ENCODE measurements at regions not wholly inside any gene's neighbourhood (a gene's known extent, or its start where the extent isn't known, plus 50 kb on each side); places are given as distances from the start of the nearest gene placed in this dataset.

DNA sequence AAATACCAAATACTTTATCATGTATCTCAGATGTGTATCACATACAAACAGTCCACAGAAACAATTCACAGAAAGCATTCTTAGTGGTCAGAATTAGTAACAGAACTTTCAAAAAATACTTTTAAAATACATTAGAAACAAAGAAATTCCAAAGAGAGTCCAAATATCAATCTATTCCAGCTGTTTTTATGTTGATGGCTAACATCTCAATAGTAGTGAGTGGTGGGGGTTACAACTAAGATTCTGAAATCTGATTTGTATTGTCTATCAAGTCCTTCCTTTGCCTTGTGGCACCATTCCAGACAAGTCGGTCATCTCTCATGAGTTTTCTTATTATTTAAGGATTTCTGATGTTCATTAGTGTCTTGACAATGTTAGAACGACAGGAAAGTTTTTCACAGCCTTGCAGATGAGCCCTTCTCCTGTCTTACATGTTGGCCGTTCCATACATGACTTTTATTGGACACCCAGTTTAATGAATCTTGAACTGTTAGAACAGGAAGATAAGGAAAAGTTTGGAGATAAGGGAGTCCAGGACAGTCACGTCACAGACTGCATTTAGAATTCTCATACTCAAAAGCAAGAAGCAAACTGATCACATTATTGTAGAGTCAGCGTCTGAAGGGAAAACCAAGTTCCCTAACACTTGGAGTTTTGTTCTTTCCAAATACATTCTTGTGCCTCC lies 410.3 kb downstream of the PID1 start:
- no peak for DNase-seq (ENCODE audit: low spot score)

DNA sequence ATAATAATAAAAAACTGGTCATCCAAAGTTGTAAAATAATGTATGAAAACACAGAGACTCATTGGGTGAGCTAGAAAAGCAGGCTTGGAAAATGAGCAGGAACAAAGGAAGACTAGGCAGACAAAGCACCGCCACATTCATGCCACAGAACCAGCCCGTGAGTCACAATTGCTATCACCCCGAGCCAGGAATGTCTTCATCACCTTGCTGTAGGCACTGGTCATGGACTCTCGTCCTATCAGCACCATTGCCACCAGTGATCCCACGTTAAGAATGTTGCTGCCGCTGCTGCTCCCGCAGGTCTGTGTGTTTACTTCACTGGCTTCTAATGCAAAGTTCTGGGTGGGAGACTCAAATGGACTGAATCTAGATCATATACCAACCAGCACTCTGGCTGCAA lies 417.9 kb downstream of the PID1 start:
- no peak for DNase-seq (ENCODE audit: low spot score)

DNA sequence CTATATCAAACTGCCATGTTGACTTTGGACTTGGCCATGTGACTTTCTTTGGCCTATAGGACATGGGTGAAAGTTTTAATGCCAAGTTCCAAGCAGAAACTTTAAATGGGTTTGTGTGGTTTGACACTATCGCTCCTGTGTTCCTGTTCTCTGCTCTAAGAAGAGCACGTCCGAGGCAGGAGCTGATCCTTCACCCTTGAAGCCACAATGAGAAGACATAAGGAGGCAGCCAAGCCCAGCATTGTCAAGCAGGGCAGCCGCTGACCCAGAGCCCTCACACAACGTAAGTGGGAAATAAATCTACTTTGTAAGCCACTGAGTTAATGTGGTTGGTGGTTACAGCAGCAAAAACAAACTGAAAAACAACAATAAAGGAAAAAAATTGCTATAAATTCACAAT lies 422.4 kb downstream of the PID1 start:
- no peak for DNase-seq (ENCODE audit: low spot score)

DNA sequence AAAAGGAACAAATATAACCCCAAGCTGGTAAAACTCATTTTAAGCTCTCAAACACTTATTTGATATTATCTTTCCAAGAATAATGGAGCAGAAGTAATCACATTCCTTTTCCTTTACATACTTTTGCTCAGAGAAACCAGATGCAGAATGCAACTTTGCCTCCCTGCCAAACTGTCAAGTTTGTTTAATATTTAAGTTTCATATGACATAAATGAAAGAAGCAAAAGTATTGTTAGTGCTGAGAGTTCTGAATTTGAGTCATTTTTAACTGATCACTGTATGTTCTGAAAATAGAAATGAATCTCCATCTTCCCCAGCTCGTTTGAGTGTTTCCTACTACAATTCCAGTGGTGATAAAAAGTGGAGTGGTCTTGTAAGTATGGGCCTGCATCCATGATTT lies 423.4 kb downstream of the PID1 start:
- DNase-seq (ENCODE audit: low spot score) = no peak

DNA sequence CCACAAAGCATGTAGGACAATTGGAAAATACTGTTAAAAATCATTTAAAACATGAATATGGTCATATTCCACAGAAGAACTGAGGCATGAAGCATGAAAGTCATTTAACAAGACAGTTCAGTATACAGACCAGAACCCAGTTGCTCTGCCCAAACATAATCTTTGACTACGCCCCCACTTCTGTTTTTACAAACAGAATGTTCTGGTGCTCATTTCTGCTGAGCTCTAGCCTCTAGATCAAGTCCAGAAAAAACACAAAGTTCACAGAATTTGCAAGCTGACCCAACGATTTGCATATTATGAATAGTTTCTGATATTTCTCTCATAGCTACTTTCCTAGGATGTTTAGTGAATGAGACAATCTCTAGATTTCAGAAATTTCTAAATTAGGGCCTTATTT lies 424.9 kb downstream of the PID1 start:
- no peak for DNase-seq (ENCODE audit: low spot score)

DNA sequence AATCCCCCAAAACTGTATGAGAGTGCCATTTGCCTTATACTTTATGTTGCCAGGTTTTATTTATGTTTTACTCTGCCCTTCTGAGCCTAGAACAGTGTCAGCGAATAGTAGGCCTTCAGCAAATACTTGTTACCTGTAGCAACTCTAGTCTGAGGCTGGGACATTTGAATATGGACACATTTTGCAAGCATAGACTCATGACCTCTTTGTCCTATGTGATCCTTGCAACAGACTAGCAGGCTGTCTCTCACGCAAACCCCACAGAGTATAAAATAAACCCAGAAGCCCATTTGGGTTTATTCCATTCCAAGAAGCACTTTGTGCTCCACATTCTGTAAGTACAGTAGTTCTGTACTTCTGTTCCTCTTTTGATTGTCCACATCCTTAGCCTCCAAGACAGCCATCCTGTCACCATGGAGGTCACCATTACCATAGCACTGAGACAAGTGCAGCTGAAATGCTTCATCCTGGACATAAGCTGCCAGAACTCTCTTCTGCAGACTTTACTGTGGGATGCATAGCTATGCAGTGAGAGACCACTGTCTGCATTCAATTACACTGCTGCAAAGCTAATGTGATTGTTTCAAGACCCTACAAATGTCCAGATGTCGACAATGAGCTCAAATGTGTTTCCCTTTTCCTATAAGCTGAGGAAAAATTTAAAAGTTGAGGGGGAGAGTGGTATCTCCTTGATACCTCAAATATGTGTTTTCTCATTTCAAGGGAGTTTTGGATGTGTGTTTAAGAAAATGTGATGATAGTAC lies 425.7 kb downstream of the PID1 start:
- no peak for DNase-seq (ENCODE audit: low spot score)

DNA sequence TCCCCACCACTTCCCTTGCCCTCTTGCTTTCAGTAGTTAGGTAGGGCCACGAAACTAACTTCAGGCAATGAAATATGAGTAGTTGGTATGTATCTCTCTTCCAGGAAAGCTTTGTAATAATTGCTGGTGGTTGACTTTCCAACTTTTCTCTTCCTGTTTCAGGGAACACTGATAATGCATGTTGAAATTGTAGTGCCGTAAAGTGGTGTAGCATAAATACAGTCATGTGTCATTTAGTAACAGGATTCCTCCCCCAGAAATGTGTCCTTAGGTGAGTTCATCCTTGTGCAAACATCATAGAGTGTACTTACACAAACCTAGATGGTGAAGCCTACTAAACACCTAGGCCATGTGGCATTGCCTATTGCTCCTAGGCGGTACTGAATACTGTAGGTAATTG lies 429.2 kb downstream of the PID1 start:
- DNase-seq (ENCODE audit: low spot score) = no peak

DNA sequence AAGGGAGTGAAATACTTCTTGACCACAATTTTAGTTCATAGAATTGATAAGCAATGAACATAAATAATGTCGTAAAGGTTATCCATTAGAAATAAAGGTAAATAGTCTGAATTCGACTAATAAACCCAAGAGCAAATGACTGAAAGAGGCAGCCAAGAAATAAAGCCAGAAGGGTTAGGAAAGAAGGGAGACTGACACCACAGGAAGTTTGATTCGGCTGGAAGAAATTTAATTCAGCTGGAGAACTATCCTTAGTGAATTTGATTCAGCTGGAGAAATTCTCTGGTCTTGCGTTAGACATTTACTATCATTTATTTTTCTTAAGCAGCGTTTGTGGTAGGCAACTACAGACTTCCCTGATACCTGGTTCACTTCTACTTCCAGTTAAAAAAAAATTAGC lies 429.6 kb downstream of the PID1 start:
- no peak for DNase-seq (ENCODE audit: low spot score)

DNA sequence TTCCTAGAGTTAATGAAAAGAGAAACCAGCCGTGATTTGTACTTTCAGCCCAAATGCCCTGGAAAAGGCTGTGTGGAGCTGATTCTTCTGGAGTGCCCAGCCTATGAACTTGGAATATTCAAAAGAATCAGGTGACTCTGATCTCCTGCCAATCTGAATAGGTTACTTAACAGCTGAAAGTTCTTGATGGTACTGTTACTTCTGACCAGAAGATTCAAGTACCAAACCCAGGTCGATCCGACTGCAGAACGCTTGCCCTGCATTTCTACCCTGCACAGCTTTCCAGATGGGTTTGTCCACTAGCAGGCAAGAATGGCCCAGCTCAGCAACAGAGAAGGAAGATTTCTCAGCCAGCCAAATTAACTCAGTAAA lies 430.4 kb downstream of the PID1 start:
- DNase-seq (ENCODE audit: low spot score) = no peak

DNA sequence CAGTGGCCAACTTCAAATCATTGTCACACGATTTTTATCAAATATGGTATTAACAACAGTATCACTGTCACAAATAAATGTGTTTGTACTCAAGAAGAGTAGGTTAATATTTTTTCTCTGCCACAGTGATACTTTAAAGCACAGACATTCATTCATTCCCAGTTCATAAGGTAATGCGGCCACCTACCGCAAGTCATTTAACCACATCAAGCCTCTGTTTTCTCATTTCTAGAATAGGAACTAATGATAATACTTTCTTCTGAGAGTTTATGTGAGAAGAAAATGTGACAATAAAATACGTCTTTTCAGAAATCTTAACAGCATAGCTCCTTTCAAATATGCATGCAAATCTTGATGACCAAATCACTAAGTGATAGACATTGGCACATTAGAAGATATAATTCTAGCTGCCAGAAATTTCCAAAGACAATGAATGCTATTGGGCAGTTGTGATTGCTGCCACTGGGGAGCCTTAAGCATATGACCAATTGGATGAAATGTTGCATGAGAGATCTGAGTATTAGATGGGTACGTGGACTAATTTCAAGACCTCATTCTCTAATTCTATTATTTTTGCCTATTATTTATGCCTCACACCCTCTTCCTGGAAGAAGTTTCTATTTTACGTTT lies 430.9 kb downstream of the PID1 start:
- no peak for DNase-seq (ENCODE audit: low spot score)

DNA sequence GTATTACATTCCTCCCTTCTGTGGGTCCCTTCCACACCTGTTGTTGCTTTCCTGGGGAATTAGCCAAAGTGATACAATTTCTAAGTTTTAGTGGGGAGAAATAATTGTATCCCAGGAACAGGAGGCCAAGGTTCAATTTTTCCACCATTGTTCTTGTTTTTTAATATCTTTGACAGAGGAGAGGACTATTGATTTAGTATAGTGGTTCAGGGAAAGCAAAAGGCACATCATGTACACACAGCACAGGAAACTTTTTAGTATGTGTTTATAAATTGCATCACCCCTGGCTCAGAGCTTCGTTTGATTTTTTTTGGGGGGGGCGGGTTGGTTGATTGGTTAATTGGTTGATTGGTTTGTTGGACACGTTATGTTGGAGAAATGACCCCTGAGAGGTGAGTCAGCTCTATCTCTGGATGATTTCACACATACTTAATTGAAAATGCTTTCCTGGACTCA lies 431.6 kb downstream of the PID1 start:
- no peak for DNase-seq (ENCODE audit: low spot score)

DNA sequence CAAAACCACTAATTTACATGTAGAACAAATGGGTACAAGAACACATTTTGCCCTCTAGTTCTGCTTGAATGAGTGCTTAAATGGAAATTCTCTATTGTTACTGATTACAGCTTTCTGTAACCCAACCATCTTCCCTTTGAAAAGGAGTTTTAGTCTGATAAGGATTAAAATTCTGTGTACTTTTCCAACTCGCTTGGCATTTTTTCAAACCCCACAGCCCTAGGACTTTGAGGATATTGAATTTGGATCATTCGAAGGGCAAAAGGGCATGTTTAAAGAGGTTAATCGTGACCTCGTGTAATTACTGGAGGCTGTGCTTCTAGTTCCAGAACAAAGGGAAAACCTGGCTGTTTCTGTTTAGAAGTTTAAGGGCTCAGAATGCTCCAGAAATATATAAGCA lies 432.3 kb downstream of the PID1 start:
- DNase-seq (ENCODE audit: low spot score) = no peak

DNA sequence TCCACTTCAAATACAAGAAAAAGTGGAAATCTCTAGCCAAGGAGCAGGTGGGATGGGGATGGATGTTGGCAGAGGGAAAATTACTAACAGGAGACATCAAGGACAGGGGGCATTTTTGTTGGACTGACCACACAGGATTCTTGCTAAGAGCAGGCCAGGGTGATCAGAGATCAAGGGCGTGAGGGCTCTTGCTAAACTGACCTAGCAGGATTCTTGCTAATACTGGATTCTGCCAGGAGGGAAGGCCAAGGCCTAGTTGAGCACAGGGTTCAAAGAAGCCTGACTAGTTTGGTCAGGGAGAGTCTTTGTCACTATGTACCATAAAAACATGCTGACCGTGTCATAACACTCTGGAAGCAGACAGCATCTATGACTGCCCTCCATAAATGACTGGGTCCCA lies 442.7 kb downstream of the PID1 start:
- DNase-seq (ENCODE audit: low spot score) = no peak

DNA sequence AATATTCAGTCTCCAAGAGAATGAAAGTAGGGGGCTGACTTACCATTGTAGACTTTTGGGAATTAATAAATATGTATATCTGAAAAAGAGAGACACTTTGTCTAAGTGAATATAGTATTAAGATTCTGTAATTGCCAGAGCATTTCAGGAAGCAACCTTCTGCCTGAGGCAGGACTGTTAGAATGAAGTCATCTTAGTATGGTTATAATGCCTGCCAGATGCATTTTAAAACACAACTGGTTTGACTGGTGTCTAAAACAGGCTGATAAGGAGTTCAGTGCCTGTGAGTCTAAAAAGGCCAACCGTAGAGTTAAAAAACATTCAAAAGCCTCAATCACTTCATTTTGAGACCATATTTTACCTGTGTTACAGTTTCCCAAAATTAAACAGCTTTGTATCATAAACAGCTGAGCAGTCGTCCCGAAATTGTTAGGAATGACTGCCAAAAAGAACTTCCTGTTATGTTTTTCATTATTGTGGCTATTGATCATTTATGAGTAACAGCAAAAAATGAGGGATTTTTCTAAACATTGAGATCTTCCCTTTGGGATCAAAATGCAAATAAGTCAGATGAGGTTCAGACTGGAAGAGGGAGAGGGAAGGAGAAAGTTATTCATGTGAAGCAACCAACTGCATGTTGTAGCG lies 443.9 kb downstream of the PID1 start:
- DNase-seq (ENCODE audit: low spot score) = no peak

DNA sequence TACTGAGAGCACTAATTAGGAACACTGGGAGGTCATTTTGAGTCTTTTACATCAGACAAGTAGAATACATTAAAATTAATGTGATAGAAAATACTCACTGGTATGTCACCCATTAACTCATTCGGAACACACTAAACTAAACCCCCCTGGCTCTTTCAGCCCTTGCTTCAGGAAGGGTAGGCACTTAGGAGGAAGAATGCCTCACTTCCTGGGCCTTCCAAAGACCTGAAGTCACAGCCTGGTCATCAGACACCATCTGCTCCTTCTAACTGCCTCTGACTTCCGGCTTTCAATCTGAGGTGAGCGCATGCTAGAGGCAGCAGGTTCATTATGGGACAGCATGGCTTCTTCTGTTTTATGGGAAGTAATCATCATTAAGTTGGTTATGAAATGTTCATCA lies 451.4 kb downstream of the PID1 start:
- DNase-seq (ENCODE audit: low spot score) = no peak

DNA sequence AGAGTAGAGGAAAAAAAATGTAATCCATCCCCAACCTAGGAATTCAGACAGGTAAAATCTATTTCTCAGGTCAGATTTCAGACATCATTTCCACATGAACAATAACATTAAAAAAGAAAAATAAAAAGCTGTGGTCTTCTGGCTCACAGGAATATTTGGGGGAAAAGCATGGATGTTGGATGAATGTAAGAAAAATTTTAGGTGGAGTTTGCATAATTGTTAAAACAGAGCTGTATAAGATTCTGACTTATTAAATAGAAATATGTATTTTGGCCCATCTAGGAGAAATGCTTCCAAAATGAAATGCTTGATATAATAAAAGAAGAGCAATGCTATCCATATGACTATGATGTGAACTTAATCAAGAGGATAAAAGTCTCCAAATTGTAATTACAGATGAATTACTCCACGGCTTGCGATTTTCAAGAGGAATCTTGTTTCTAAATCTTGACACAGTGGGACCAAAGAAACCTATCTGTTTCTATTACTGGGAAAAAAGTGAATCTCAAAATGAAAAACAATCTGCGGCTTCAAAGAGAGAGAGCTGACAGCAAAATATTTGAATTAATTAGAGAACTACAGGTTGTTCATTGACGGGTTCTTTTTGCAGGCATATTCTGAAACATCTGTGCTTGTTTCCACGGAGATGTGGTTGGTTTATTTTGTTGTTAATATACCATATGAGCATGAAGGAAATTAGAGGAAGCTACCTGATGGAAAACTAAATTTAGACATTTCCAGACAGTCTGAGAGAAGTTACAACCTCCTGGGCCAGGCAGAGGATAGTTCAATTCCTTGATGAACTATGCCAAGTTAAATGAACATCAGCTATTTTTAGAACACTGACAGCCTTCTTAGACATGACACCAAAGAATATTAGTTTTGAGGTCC lies 468.7 kb downstream of the PID1 start:
- DNase-seq (ENCODE audit: low spot score) = no peak

DNA sequence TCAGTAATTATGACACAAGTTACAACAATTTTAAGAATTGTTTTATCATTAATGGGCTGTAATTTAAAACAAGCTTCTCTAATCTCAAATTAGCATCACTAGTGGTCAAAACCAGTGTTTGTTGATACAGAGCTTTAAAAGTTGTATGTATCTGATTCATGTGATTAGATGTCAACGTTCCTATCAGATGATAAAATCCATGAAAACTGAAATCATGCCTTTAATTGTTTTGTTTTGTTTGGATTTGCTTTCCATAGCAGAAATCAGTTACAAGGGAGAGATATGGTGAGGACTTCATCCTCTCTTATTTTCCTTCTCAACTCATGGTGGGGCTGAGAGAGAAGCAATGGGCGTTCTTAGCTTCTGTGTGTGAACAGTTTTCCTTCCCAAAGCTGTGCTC lies 469.6 kb downstream of the PID1 start:
- no peak for DNase-seq (ENCODE audit: low spot score)

DNA sequence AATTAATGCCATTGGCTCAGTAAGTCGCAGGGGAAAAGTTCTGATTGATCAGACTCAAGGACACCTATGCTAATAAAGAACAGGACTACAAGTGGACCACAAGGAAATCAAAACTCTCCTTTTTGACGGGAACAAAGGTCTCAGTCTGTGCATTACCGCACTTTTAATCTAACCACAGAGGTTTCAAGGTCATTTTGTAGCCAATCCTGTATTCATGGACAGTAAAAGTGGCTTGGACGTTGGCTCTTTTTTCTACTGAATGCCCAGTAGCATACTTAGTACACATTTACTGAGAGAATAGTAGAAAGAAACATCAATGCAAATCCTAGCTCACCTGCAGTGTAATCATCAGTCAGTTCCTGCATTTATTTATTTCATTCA lies 471.9 kb downstream of the PID1 start:
- no peak for DNase-seq (ENCODE audit: low spot score)

DNA sequence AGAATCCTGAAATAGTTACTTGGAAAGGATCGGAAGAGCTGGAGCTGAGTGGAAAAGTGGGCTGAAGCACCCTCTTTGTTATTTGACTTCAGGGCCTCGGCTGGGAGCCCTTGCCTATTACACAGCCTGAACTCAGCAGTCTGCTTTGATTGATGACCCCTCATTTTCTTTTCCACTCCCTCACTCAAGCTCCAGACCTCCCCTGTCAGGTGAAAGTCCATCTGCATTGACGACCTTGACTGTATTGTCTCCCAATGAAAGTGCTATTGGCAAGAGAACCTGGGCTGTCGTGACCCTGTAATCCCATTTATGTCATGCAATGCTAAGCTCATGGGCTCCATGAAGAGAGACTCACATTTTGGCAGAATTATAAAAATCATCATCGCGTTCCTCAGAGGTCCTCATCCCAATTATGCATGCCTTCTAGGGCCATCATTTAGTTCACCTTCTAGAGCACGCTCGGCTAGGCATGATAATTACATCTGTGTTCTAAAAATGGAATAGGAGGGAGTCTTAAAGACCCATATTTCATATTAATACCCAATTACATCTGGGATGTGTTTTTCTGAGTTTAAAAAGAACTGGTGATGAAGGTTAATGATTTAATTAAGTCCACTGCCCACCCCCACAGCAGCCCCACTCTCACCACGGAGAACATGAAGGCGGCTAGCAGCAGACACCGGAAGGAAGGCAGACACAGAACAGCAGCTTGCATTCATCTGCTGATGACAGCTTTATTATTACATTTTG lies 472.5 kb downstream of the PID1 start:
- no peak for DNase-seq (ENCODE audit: low spot score)

DNA sequence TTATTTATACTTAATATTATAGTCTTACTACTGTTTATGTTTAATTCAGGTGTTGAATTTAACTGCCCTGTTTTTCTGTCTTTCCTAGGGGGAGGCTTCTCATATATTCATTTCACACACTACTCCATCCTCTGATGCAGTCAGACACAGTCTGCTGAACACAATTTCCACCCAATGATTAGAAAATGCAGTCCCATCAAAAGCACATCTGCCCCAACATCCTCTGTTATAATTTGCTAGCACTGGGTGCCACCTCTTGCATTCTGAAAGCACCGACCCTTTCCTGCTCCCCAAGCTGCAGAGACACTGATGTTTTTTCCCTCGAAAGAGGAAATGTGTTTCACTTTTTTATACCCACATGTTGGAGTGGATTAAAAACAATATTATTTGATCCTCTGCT lies 474.7 kb downstream of the PID1 start:
- DNase-seq (ENCODE audit: low spot score) = no peak

DNA sequence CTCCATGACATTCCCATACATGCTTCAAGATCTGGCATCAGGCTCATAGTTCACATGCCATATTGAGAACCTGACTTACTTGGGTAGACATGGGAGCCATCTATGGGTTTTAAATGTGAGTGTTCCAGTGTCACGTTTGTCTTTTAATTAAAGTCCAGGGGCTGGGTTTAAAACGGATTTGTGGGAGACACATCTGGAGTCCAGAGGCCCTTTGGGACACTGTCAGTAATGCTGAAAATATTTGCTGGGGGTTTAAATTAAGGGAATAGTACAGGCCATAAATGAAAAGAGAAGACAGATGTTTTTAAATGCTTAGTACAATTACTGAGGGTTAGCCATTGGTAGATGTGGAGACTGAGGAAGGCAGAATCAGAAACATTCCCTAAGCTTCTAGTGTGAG lies 478.0 kb downstream of the PID1 start:
- DNase-seq (ENCODE audit: low spot score) = no peak
